HG03135 (cell line): ENCODE measurements at regions not wholly inside any gene's neighbourhood (a gene's known extent, or its start where the extent isn't known, plus 50 kb on each side); places are given as distances from the start of the nearest gene placed in this dataset.
A peak's percentile ranks its signal among the peaks of the same experiment; 100 is the strongest.

Source experiments
- ATAC-seq: cut with Tn5 transposase; IDR thresholded peaks from one replicate; pipeline ENCODE4 v1.9.1; 2021; ENCODE audit warnings: mild to moderate bottlenecking, moderate library complexity; ENCODE audit not compliant: unreplicated experiment

DNA sequence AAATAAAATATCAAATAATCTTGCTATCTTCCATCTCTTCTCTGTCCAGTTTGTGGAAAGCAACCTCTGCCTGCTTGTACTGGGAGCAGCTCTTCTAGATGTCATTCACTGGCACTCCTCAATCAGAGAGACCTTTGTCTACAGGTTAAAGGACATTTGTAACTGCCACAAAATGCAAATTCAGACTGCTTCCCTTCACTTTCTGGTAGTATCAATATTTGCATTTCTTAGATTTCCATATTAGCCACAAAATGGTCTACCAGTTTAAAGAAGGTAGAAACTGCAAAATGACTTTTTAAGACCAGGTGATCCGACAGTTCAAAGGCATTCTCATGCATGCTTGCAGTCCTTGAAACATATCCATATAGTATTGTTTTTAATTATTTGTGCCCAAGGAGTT is 51.7 kb upstream of the RCN1 start:
- ATAC-seq, result no peak

DNA sequence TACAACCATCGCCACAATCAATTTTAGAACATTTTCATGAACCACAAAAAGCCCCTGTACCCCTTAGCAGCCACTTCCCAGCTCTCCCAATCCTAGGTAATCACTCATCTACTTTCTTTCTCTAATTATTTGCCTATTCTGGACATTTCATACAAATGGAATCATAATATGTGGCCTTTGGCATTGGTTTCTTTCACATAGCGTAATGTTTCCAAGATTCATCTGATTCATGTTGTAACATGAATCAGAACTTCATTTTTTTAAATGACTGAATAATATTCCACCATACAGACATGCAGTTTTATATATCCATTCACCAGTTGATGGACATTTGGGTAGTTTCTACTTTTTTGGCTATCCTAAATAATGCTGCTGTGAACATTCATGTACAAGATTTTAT is 56.2 kb upstream of the RCN1 start:
- no peak for ATAC-seq

DNA sequence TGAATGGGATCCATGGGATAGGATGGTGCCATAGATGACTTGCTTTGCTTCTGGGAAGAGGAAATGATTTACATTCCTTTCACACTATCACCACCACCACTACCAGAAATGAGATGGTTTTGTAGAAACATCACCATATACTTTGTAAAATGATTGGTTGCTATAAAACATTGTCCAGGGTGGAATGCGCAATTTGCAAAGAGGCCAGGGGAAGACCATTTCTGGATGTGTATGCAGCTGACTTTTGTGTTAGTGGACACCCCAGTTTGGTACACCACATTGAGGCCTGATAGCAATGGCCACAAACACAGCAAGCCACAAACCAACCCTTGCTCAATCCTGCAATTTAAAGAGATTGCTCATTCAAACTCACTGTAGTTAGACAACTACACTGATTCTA is 56.7 kb upstream of the RCN1 start:
- no peak for ATAC-seq

DNA sequence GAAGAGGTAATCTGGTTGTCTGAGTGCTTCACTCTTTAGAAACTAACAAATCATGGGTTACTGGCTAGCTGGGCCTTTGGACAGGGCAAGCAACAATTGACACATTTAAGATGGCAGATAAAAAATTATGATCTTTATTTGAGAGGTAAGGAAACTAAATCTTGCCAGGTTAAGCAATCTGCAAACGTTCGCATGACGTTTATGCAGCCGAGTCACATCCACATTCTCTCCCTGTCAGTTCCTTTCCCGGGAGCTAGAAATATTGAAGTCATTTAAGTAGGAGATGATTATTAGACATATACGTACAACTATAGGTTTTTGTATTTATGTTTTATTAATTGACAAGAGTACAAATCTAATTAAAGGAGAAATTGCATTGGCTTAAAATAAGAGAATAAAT is 57.4 kb upstream of the RCN1 start:
- ATAC-seq, result no peak

DNA sequence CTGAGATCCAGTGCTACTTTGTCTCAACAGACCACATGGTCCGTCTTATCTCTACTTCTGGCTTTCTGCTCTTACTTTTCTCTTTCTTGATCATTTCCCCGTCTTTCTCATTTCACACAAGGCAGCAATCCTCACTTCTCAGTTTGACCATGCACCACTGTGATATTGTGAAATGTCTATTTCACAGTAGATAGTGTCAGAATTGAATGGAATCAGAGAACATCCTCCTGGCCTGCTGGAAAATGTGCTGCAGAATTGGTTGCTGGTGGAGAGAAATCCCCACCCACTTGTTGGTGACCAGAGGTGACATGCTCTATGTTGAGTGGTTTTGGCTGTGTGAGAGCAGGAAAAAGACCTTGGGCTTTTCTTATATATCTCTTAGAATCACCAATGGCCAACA is 57.8 kb upstream of the RCN1 start:
- ATAC-seq, result no peak

DNA sequence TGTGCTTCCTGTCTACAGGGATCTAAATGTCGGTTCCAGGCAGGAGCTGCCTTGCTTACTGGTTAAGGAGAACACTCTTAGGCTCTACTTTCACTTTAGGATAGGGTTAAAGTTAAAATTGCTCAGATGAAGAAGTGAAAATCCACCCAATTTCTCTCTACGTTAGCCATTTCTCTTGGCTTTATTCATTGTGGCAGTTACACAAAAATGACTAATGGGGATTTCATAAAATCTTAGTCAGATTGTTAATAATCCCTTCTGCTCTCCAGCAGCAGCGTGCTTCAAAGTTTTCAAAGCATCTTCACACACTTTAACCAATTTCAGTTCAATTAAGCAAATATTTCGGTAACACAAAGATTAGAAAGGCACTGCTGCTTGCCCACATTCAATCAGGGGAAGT is 58.4 kb upstream of the RCN1 start:
- ATAC-seq, result no peak

DNA sequence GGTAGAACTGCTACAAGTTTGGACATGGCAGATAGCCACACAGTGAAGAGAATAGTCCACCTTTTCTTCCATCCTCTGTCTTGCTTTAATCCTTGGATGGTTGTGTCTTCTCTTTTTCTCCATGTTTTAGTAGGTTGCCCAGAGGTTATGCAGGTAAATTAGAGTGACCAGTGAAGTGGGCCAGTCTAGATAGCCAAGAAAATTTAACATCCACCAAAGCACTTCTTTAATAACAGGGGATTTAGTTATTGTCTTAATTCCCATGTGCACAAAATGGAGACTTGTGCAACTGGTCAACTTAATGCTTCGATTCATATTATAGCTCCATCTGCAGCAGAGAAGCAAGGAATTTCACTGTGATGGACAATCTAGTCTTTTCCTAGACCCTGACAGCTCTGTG is 58.8 kb upstream of the RCN1 start:
- no peak for ATAC-seq

DNA sequence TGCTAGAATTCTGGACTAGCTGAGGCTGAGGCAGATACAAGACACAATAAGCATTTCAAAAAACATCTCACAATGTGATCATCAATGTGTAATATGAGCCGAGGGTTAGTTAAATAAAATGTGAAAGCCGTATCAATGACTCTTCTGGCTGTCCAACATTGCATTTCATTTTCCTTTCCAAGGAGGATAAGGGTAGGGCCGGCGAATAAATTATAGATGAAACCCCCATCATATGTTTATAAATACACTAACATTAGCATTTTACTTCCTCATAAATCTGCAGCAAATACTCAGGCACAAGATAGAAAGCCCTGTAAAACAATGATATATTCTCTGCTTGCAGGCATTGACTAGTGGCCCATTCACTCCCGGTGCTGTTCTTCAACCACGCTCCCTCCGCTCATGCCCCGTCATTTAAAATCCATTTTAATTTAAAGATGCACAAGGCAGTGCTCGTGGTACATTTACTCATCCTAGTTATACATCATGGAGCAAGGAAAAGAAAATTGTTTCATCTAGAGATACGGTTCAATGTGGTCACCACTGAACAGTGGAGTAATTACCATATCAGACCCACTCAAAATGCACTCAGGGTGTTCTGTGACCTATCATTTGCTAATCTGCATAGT is 59.9 kb upstream of the RCN1 start:
- ATAC-seq, result no peak

DNA sequence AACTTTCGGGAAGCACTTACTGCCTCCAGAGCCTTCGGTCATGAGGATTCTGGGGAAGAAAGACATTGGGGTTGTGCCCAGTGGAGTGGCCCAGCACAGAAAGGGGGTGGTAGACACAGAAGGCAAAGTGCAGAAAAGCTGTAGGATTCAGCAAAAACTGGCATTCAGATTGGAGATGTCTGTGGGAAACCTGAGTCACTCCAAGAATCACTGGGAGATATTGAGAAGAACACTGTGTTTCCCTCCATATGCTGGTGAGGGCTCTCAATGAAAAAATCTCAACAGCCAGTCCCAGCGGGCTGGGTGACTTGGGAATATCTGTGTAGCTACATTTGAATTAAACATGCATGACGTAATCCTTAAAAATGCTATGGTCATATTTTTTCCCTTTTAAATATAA is 61.2 kb upstream of the RCN1 start:
- no peak for ATAC-seq

DNA sequence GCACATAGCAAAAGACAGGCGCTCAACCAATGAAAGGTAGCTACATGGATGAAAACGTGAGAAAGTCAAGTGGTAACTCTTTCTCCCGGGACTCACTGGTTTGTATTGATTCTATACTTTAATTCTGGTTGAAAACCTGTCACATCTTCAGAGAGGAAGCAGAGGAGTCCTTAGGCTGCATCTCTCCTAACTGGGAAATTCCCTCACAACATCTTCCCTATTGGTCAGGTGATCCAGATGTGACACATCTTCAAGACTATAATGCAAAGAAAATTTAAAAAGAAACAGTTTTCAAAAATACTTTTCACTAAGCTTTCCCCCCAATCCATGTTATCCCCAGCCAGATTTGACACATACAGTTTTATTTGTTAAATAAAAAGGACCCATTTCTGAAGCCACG is 62.7 kb upstream of the RCN1 start:
- no peak for ATAC-seq

DNA sequence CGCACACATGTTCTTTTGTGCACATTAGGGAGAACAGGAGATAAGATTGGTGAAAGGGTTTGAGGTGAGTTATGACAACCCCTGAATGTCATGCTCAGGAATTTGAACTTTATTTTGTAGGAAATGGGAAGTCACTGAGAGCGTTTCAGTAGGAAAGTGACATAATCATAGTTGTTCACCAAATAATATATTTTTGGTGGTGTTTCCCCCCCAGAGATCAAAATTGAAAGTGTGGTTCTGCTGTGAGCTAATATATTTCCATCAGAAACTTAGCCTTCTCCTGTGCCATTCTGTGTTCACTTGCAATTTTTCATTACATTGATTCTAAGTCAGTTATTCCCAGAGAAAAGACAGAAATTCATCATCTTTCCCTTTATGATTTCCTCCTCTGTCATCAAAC is 64.1 kb upstream of the RCN1 start:
- ATAC-seq, result no peak

DNA sequence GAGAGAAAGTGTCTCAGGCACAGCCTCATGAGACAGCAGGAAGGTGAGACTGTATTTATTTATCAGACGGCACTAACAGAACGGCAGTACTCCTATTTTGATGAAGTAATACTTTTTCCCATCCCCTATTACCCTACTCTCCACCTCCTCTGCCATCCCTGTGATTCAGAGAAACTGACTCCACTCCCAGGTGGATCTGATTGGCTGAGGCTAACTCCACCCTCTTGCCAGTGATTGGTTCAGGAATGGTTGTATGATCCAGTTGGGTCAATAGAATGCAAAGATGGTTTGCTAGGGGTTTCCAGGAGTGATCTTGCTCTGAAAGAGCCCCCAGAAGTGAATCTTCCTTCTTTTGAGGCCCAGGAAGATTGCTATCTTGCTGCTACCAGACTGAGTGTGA is 65.9 kb upstream of the RCN1 start:
- no peak for ATAC-seq

DNA sequence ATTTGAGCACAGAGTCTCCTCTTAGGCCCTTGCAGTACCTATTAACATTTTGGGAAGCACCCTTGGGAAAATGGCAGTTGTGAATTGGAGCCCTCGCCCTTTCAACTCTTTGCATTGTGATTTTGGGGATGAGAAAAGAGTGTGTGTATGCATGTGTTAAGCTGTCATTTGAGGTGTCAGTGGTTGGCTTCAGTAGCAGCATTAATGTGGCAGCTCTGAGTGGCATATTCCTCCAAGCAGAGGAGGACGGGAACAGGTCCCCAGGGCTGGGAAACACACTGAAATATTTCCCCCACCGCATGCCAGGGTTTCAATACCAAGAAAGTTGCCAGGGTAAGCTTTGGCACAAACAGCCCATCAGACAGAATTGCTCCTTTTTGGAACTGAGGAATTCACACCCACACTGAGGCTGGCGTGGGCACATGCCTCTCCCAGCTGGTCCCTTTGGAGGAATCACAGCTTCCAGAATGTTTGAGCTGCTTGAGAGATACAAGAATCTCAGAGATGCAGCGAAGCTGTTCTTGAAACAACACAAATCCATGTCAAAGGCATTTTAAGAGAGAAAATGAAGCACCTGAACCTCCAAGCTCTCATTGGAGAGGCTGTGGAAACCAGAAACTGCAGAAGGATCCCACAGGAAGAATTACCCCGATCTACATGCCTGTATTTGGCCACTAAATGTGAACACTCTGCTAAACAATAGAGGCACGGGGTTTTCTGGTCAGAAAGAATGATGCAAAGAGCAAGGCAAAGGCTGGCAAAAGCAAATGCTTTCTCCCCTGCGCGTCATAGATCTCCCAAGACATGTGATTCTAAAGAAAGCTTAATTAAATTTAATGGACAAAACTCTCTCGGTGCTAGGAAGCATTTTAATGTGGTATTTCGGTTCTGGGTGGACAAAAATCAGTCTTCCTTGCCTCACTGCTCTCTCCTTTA is 67.2 kb upstream of the RCN1 start:
- no peak for ATAC-seq

DNA sequence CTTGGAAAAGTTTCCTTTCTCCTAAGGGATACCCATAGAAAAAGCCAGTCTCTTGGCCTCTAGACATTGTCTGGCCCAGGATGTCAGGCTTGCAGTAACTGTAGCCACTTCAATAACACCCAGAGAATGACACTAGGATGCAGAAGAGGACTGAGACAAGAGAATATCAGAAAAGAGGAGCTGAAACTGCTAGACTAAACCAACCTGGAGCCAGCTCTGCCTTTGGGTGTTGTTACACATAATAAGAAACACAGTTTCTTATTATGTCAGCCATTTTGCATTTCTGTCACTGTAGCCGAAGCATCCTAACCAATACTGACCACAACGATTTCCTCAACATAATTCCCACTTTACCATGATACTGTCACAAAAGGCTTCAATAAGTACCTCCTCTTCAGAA is 72.2 kb upstream of the RCN1 start:
- ATAC-seq, result no peak

DNA sequence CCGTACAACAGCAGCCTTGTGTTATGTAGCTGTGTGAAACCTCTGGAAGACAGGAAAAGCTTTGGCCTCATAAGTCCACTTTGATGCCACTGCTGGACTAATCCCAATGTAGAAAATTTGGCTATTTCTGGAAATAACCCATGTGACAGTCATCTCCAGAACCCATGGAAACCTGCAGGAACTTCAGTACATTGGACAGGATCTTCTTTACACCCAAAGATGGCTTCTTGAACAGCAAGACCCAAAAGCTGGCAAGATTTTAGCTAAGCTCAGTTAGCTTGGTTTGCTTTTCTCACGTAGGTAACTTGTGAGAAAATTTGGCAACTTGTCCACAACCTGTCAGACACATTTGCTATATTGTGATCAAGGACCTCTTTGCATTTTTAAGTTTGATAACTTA is 74.8 kb upstream of the RCN1 start:
- ATAC-seq, result no peak

DNA sequence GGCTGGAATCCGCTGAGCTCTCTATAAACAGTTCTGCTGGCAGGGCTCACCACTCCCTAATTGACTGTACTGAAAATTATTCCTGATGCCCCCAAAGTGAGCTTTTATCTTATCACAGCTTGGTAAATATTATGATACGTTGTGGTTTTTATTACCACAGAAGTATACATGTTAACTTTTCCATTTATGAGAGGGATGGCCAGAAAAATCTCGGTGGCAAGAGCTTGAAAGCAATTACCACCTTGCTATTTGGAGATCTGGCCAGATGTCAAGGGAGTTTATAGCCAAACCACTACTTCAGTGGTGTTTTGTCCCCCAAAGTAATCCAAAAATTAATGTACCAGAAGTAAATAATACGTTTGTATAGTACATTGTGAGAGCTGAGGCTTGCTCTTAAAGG is 75.4 kb upstream of the RCN1 start:
- no peak for ATAC-seq

DNA sequence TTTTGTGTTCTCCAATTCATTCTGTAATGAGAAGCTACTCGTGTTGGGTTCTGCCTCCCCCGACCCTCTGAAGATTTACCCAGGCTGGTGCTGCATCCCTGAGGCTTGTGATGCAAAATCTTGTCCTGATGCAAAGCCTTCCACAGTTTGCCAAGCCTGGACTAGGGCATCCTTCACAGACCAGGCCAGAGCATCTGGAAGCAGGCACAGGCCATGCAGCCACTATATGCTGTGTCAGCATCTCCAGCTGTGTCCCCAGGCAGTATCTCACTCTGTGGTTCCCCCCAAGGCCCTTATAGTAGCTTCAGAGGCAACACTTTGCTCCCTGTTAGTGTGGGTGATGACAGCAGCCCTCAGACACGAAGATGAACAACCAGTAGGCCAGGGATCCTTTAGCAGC is 77.3 kb upstream of the RCN1 start:
- ATAC-seq, result no peak

DNA sequence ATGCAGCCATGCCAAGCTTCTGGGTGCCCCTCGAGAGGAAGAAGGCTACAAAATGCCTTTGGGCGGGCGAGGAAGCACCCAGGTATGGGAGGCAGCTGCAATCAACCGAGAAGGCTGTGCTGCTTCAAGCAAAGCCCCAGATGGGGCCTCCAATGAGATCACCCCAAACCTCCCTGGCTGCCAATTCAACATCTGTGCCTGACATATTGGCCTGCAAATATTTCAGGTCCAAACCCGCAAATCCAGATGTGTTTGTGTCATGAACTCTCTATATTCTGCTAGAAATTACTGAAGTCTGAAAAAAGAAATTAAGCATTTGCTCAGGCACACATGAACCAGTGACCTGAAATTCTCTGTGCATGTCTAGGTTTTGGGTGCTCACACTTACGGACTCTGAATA is 78.8 kb upstream of the RCN1 start:
- no peak for ATAC-seq

DNA sequence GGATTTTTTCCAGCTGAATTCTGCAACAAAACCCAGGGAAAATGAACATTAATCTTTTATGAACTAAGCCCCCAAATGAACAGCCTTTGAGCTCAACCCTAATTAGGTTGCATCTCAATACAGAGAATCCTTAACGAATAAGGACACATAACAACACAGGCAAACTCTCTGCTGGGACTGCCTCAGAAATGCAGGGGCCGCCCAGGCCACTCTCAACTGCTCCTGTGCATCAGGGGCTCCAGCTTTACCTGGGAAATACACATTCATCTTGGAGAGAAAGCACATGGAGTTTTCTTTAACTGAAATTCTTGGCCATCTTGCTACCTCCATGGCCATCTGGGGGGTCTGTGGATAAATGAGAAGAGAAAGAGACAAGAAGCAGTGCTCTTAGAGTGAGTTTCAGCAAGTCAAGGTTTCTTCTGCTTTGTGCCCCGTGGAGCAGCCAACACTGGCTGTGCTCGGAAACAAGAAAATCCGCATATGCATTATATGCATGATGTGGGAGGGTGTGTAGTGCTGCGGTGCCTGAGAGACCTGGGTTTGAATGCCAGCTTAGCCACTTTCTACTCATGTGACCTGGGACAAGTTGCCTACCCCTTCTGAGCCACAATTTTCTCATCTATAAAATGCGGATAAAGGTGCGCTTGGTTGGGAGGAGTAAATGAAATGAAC is 81.9 kb upstream of the RCN1 start:
- ATAC-seq, result no peak

DNA sequence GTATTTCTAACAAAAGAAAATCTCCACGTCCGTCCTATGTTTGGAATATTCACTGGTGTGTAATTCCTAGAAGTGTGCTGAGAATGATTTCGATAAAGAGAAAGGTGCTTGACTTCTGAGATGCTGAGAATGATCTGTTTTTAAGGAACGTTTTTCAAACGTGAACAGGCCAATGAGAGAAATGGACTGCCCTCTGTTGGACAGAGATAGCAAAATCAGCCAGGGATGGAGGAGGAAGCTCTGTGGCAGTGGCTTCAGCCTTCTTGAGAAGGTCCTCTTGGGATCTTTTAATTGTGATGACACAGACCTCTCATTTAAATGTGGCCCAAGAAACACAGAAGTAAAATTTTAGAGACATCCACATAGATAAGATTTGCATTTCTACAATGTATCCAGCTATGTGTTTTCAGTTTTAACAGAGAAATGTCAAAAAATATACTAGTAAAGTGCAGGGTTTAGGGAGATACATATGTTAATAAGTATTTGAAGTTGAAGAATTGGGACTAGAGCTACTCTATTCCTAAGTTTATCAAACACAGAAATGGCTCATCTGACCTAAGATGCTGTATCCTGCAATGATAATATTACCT is 84.0 kb upstream of the RCN1 start:
- ATAC-seq, result peak; percentile 82

DNA sequence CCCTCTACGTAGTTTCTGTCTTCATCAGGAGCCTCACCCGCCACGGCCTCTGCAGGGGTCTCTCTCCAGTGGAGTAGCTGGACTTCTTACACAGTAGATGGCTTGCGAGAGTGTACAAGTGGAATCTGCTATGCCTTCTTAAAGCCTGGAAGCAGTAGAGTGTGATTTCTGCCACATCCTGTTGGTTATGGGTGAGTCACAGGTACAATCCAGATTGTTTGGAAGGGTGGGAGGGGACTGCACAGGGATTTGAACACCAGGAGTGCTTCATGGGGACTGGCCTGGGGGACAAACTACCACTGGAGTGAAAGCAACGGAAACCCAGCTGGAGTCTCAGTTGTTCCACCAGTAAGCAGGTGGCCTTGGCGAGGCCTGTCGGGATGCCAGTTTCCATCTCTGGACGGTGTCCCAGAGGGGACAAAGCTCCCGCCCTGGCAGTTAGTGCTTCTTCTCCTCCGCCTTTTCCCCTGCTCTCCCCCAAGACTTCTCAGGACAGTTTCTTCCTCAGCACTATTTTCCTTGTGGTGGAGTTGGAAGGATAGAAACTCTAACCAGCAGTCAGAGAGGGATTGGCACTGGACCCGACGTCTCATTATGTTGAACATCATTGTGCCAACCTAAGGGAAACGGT is 85.0 kb upstream of the RCN1 start:
- no peak for ATAC-seq
